RWPE1 (cell line): ENCODE measurements at regions not wholly inside any gene's neighbourhood (a gene's known extent, or its start where the extent isn't known, plus 50 kb on each side); places are given as distances from the start of the nearest gene placed in this dataset.

Source experiments
- CTCF ChIA-PET: fragments of 350-600 bp; sonication (Branson Sonifier 250); formaldehyde crosslinking; extraction: SDS; loops from one replicate; lab custom pipeline; 2021; lab: Yijun Ruan, JAX
- POLR2A ChIA-PET: fragments of 400-600 bp; formaldehyde crosslinking; extraction: SDS; loops from one replicate; lab custom pipeline; 2020; ENCODE audit warnings: antibody characterized with exemption; ENCODE audit not compliant: low non-redundant PET; lab: Yijun Ruan, JAX
- DNase-seq: peaks from one replicate; pipeline ENCODE4 v3.0.0; 2012; ENCODE audit warnings: low spot score
- H3K27ac ChIP-seq: fragments of 450-650 bp; 2 replicates; pipeline ENCODE4 v1.5.1; 2017
- TF ChIP-seq, protein P1 (sequence below): fragments of 450-650 bp; conservative IDR thresholded peaks from 2 replicates; pipeline ENCODE4 v1.5.1; 2017; ENCODE audit warnings: low read depth, mild to moderate bottlenecking

DNA sequence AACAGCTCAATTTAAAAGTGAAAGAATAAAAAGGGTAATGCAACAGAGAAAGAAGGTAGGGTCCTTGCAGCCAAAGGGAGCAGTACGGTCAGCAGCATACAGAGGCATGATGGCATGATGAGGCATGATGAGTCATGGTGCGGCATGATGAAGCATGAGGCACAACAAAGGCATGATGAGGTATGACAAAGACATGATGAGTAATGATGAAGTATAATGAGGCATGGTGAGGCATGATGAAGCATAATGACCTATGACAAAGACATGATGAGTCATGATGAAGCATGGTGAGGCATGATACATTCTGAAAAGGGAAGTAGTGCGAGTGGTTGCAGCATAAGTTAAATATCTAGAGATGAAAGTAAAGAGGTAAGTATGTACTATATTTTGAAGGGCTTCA is 673.2 kb downstream of the TMEM182 start:
- TF ChIP-seq, protein P1, sequence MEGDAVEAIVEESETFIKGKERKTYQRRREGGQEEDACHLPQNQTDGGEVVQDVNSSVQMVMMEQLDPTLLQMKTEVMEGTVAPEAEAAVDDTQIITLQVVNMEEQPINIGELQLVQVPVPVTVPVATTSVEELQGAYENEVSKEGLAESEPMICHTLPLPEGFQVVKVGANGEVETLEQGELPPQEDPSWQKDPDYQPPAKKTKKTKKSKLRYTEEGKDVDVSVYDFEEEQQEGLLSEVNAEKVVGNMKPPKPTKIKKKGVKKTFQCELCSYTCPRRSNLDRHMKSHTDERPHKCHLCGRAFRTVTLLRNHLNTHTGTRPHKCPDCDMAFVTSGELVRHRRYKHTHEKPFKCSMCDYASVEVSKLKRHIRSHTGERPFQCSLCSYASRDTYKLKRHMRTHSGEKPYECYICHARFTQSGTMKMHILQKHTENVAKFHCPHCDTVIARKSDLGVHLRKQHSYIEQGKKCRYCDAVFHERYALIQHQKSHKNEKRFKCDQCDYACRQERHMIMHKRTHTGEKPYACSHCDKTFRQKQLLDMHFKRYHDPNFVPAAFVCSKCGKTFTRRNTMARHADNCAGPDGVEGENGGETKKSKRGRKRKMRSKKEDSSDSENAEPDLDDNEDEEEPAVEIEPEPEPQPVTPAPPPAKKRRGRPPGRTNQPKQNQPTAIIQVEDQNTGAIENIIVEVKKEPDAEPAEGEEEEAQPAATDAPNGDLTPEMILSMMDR = no peak
- POLR2A ChIA-PET = no interaction called here
- H3K27ac ChIP-seq = no peak overlapping the region
- peak; percentile 69 for DNase-seq
- CTCF ChIA-PET = interaction anchor here (0.6 kb wide), 1 partner anchor 681 kb away, joined by 3 read pairs; no protein-coding TSS in a partner anchor

GRCh38 chr2:103437161-103437560 is 675.3 kb downstream of the TMEM182 start:
- ChIA-PET CTCF (no interaction called here), POLR2A (no interaction called here)
- H3K27ac ChIP-seq = no peak overlapping the region
- TF ChIP-seq, protein P1 = no peak
- DNase-seq = no peak

- H3K27ac ChIP-seq = no peak overlapping the region
- TF ChIP-seq, protein P1 = no peak
- CTCF ChIA-PET = no interaction called here
- no peak for DNase-seq
- POLR2A ChIA-PET = no interaction called here
Measured at GRCh38 chr2:103445347-103445746, 683.5 kb downstream of the TMEM182 start.

- POLR2A ChIA-PET = no interaction called here
- CTCF ChIA-PET = no interaction called here
- no peak for DNase-seq
- TF ChIP-seq, protein P1 = no peak
- no peak overlapping the region for H3K27ac ChIP-seq
Measured at GRCh38 chr2:103448495-103448894, 686.7 kb downstream of the TMEM182 start.

GRCh38 chr2:103451283-103451682 is 689.5 kb downstream of the TMEM182 start:
- ChIA-PET POLR2A (no interaction called here), CTCF (no interaction called here)
- DNase-seq = no peak
- TF ChIP-seq, protein P1 = no peak
- no peak overlapping the region for H3K27ac ChIP-seq

DNA sequence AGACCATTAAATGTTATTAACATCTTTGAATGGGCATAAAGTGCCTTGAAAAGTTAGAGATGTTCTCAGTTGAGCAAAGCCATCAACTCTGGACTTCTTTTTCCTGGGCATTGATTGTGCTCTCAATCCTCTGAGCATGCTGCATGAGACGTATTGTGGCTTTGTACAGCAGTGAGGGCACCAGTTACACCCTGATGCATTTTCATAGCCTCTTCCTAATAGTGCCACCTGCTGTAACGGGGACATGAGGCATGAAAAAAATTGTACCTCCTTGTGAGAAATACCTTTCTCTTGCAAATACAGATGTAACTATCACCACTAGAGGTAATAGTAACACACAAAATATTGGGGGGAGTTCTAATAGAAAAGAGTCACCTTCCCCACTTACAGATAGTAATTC is 697.5 kb downstream of the TMEM182 start:
- no peak for DNase-seq
- TF ChIP-seq, protein P1 = no peak
- POLR2A ChIA-PET = no interaction called here
- CTCF ChIA-PET = no interaction called here
- H3K27ac ChIP-seq = no peak overlapping the region

- TF ChIP-seq, protein P1 = no peak
- no peak overlapping the region for H3K27ac ChIP-seq
- POLR2A ChIA-PET = no interaction called here
- CTCF ChIA-PET = no interaction called here
- DNase-seq = no peak
Measured at GRCh38 chr2:103462101-103462500, 700.3 kb downstream of the TMEM182 start.
